Fibroblast of upper back skin (primary cell): ENCODE measurements at regions not wholly inside any gene's neighbourhood (a gene's known extent, or its start where the extent isn't known, plus 50 kb on each side); places are given as distances from the start of the nearest gene placed in this dataset.

Experiments
- DNase-seq: peaks from one replicate; pipeline ENCODE4 v3.0.0-alpha.2; 2013

GRCh38 chr1:60984062-60984799, 98.1 kb upstream of the NFIA start:
- DNase-seq = peak; percentile 65

- DNase-seq = no peak
Observed at GRCh38 chr1:60983701-60984061, 98.7 kb upstream of the NFIA start.

- DNase-seq = no peak
Observed at GRCh38 chr1:60982539-60982938, 99.8 kb upstream of the NFIA start.

GRCh38 chr1:60981357-60981756, 101.0 kb upstream of the NFIA start:
- no peak for DNase-seq

GRCh38 chr1:60978421-60979357, 103.7 kb upstream of the NFIA start:
- DNase-seq = peak; percentile 57

- DNase-seq = no peak
Observed at GRCh38 chr1:60977661-60978060, 104.7 kb upstream of the NFIA start.

- no peak for DNase-seq
Observed at GRCh38 chr1:60974524-60975372, 107.6 kb upstream of the NFIA start.

- no peak for DNase-seq
Observed at GRCh38 chr1:60973668-60974067, 108.7 kb upstream of the NFIA start.

GRCh38 chr1:60972841-60973364, 109.5 kb upstream of the NFIA start:
- peak; percentile 88 for DNase-seq

GRCh38 chr1:60971330-60971729, 111.0 kb upstream of the NFIA start:
- DNase-seq = no peak

- DNase-seq = peak; percentile 44
Observed at GRCh38 chr1:60969971-60970509, 112.3 kb upstream of the NFIA start.

- DNase-seq = no peak
Observed at GRCh38 chr1:60965280-60965854, 117.0 kb upstream of the NFIA start.

GRCh38 chr1:60963167-60963940, 119.0 kb upstream of the NFIA start:
- no peak for DNase-seq

GRCh38 chr1:60960891-60961461, 121.4 kb upstream of the NFIA start:
- DNase-seq = peak; percentile 41

GRCh38 chr1:60959701-60960100, 122.7 kb upstream of the NFIA start:
- no peak for DNase-seq

- no peak for DNase-seq
Observed at GRCh38 chr1:60958001-60958400, 124.4 kb upstream of the NFIA start.

- DNase-seq = no peak
Observed at GRCh38 chr1:60956520-60956919, 125.8 kb upstream of the NFIA start.

- no peak for DNase-seq
Observed at GRCh38 chr1:60952612-60953111, 129.7 kb upstream of the NFIA start.

GRCh38 chr1:60950224-60951063, 131.9 kb upstream of the NFIA start:
- DNase-seq = no peak

- DNase-seq = no peak
Observed at GRCh38 chr1:60949826-60950197, 132.5 kb upstream of the NFIA start.
